GM19395 (cell line): ENCODE measurements at regions not wholly inside any gene's neighbourhood (a gene's known extent, or its start where the extent isn't known, plus 50 kb on each side); places are given as distances from the start of the nearest gene placed in this dataset.
"Not testable (repeated sequence)": the region's sequence is repeated elsewhere in the genome, so short reads cannot be mapped to it uniquely, and the experiment has no call there.

Experiments
- ATAC-seq: cut with Tn5 transposase; IDR thresholded peaks from one replicate; pipeline ENCODE4 v1.9.1; 2021; ENCODE audit warnings: mild to moderate bottlenecking, moderate library complexity; ENCODE audit not compliant: unreplicated experiment

- no peak for ATAC-seq
Measured at GRCh38 chr4:107392951-107393350, 327.1 kb downstream of the PAPSS1 start.

- ATAC-seq = no peak
Measured at GRCh38 chr4:107392380-107392779, 327.7 kb downstream of the PAPSS1 start.

- no peak for ATAC-seq
Measured at GRCh38 chr4:107391630-107392028, 328.4 kb downstream of the PAPSS1 start.

- ATAC-seq = no peak
Measured at GRCh38 chr4:107391009-107391629, 328.9 kb downstream of the PAPSS1 start.

GRCh38 chr4:107389965-107390364 is 330.1 kb downstream of the PAPSS1 start:
- ATAC-seq = no peak

- peak; percentile 71 for ATAC-seq
Measured at GRCh38 chr4:107388736-107389274, 331.2 kb downstream of the PAPSS1 start.

GRCh38 chr4:107380836-107381438 is 339.1 kb downstream of the PAPSS1 start:
- ATAC-seq = no peak

GRCh38 chr4:107380190-107380589 is 339.8 kb downstream of the PAPSS1 start:
- ATAC-seq = no peak

GRCh38 chr4:107379054-107379869 is 340.8 kb downstream of the PAPSS1 start:
- ATAC-seq = no peak

- ATAC-seq = no peak
Measured at GRCh38 chr4:107376293-107376692, 340.2 kb upstream of the DKK2 start.

GRCh38 chr4:107366900-107367299 is 330.8 kb upstream of the DKK2 start:
- no peak for ATAC-seq

GRCh38 chr4:107366016-107366735 is 330.1 kb upstream of the DKK2 start:
- ATAC-seq = no peak

GRCh38 chr4:107363125-107363524 is 327.0 kb upstream of the DKK2 start:
- no peak for ATAC-seq

GRCh38 chr4:107359208-107359607 is 323.1 kb upstream of the DKK2 start:
- no peak for ATAC-seq

GRCh38 chr4:107354304-107354703 is 318.2 kb upstream of the DKK2 start:
- not testable (repeated sequence) for ATAC-seq

- ATAC-seq = no peak
Measured at GRCh38 chr4:107351196-107351595, 315.1 kb upstream of the DKK2 start.

GRCh38 chr4:107349732-107350131 is 313.6 kb upstream of the DKK2 start:
- ATAC-seq = no peak

GRCh38 chr4:107349266-107349665 is 313.2 kb upstream of the DKK2 start:
- no peak for ATAC-seq

GRCh38 chr4:107348188-107349050 is 312.3 kb upstream of the DKK2 start:
- ATAC-seq = no peak

GRCh38 chr4:107333518-107333917 is 297.4 kb upstream of the DKK2 start:
- no peak for ATAC-seq
